C4-2B (cell line): ENCODE measurements at regions not wholly inside any gene's neighbourhood (a gene's known extent, or its start where the extent isn't known, plus 50 kb on each side); places are given as distances from the start of the nearest gene placed in this dataset.

ENCODE experiments used
- CTCF ChIP-seq: fragments of 450-650 bp; conservative IDR thresholded peaks from 2 replicates; pipeline ENCODE4 v1.5.1; 2017; ENCODE audit warnings: mild to moderate bottlenecking
- ZFX ChIP-seq: fragments of 450-650 bp; IDR thresholded peaks from 2 replicates; pipeline ENCODE4 v1.6.1; 2017

GRCh38 chr1:228684607-228685006, 50.7 kb upstream of the RHOU start:
- TF ChIP-seq CTCF (no peak), ZFX (no peak)
